Mucosa of rectum (tissue), 2 donors: ENCODE measurements at regions not wholly inside any gene's neighbourhood (a gene's known extent, or its start where the extent isn't known, plus 50 kb on each side); places are given as distances from the start of the nearest gene placed in this dataset.
"Not testable (repeated sequence)": the region's sequence is repeated elsewhere in the genome, so short reads cannot be mapped to it uniquely, and the experiment has no call there.

Experiments
- H3K27ac ChIP-seq, 2 donors: one replicate each; pipeline ENCODE4 v1.7.0; 2013; ENCODE audit warnings: inconsistent platforms in 2 of 2, low read depth in 2 of 2, low read length in 2 of 2
- H3K27me3 ChIP-seq, 2 donors: one replicate each; pipeline ENCODE4 v1.7.0; 2013; ENCODE audit warnings: low read length in 2 of 2; ENCODE audit not compliant: control insufficient read depth in 2 of 2, insufficient read depth in 2 of 2
- H3K36me3 ChIP-seq, 2 donors: one replicate each; pipeline ENCODE4 v1.7.0; 2013; ENCODE audit warnings: low read length in 2 of 2; ENCODE audit not compliant: control insufficient read depth in 2 of 2, insufficient read depth in 2 of 2
- H3K4me1 ChIP-seq, 2 donors: one replicate each; pipeline ENCODE4 v1.7.0; 2013; ENCODE audit warnings: low read length in 2 of 2, mild to moderate bottlenecking in 1 of 2; ENCODE audit not compliant: control insufficient read depth in 2 of 2, insufficient read depth in 2 of 2
- H3K4me3 ChIP-seq, 2 donors: one replicate each; pipeline ENCODE4 v1.7.0; 2013; ENCODE audit warnings: low read length in 2 of 2
- H3K9ac ChIP-seq, 2 donors: one replicate each; pipeline ENCODE4 v1.7.0; 2013; ENCODE audit warnings: low read length in 2 of 2, low read depth in 1 of 2, mild to moderate bottlenecking in 1 of 2
- H3K9me3 ChIP-seq, 2 donors: one replicate each; pipeline ENCODE4 v1.7.0; 2013; ENCODE audit warnings: low read length in 2 of 2; ENCODE audit not compliant: control insufficient read depth in 2 of 2
- donor health status: healthy.
- donor health status: Normal muscosa, but diverticular disease.

DNA sequence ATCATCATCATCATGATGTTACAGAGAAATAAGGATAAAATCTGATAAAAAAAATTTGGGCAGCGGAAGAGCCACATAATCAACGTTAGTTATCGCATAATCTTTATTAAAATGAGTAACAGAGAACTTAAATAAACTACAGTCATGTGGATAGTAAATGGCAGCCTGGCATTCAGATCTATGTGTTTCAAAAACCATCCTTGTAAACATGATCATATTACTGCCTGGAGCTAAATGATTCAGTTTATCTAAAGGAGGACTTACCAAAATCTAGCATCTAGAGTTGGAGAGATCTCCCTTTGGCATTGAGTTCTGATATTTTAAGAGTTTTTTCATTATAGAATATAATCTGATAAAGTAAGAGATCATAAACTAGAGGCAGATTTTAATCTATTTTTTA is 200.1 kb upstream of the MGAT4C start:
- Histone ChIP-seq H3K27me3 (no peaks in the 10 kb centered on the region), H3K27ac (no peak overlapping the region), H3K4me3 (no peak overlapping the region), H3K36me3 (no peaks in the 10 kb centered on the region), H3K9me3 (no peaks in the 10 kb centered on the region), H3K4me1 (no peaks in the 10 kb centered on the region), H3K9ac (no peak overlapping the region)

DNA sequence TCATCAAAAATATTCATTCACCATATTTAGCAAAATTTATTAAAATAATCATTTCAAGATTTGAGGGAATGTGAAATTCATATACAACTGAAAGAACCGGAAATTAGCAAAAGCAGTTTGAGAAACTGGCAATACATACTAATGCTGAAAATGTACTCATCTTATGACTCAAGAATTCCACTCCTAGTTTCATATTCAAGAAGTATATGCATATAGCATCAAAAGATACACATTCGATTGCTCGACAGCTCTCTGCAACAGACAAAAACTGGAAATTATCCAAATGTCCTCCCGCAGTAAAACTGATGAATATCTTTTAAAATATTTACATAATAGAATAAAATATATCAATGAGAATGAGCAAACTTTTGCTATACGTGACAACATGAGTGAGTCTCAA is 189.2 kb upstream of the MGAT4C start:
- Histone ChIP-seq H3K27me3 (no peaks in the 10 kb centered on the region), H3K36me3 (no peaks in the 10 kb centered on the region), H3K27ac (no peak overlapping the region), H3K4me3 (no peak overlapping the region), H3K9me3 (no peaks in the 10 kb centered on the region), H3K4me1 (no peaks in the 10 kb centered on the region), H3K9ac (no peak overlapping the region)

DNA sequence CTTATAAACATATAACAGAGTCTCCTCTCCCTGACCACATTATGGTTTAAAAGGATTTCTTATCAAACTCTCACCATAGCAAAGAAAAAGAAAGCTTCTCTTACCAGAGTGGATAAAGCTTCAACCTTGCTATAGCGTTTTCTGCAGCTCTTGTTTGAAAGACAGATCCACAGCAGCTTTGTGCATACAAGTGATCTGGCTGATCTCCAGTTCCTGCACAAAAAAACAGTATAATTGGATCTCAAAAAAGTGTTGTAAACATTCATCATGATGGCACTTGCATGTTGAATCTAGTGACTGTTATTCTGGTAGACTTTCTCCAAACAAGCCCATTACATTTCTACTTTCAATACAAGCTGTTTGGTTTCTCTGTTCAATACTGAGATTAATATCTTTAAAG is 178.9 kb upstream of the MGAT4C start:
- no peak overlapping the region for H3K4me3 ChIP-seq
- H3K9ac ChIP-seq, result no peak overlapping the region
- H3K36me3 ChIP-seq, result no peaks in the 10 kb centered on the region
- H3K4me1 ChIP-seq, result no peaks in the 10 kb centered on the region
- no peak overlapping the region for H3K27ac ChIP-seq
- no peaks in the 10 kb centered on the region for H3K27me3 ChIP-seq
- no peaks in the 10 kb centered on the region for H3K9me3 ChIP-seq

DNA sequence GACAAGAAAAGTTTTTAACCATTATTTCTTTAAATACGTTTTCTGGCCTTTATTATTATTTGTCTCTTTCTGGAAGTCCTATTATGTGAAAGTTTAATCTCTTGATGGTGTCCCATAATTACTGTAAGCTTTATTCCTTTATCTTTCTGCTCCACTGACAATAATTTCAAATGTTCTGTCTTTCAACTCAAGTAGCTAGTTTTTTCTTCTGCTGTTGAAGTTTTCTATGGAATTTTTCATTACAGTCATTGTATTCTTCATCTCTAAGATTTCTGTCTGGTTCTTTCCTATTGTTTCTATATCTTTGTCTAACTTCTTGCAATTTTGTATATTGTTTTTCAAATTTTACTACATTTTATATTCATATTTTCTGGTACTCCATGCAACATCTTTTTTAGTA is 173.6 kb upstream of the MGAT4C start:
- no peak overlapping the region for H3K27ac ChIP-seq
- H3K4me1 ChIP-seq, result no peaks in the 10 kb centered on the region
- H3K9me3 ChIP-seq, result no peaks in the 10 kb centered on the region
- no peak overlapping the region for H3K9ac ChIP-seq
- no peak overlapping the region for H3K4me3 ChIP-seq
- H3K36me3 ChIP-seq, result no peaks in the 10 kb centered on the region
- H3K27me3 ChIP-seq, result no peaks in the 10 kb centered on the region

DNA sequence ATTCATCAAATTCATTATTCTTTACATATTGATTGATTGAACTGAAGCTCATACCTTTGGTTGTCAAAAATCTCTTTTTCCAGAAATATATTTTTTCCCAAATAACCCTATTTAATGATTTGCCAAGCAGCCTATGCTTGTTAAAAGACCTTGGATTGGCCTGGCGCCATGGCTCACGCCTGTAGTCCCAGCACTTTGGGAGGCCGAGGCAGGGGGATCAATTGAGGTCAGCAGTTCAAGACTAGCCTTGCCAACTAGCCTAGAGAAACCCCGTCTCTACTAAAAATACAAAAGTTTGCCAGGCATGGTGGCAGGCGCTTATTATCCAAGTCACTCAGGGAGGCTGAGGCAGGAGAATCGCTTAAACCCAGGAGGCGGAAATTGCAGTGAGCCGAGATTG is 165.1 kb upstream of the MGAT4C start:
- no peak overlapping the region for H3K9ac ChIP-seq
- H3K36me3 ChIP-seq, result no peaks in the 10 kb centered on the region
- H3K27ac ChIP-seq, result no peak overlapping the region

DNA sequence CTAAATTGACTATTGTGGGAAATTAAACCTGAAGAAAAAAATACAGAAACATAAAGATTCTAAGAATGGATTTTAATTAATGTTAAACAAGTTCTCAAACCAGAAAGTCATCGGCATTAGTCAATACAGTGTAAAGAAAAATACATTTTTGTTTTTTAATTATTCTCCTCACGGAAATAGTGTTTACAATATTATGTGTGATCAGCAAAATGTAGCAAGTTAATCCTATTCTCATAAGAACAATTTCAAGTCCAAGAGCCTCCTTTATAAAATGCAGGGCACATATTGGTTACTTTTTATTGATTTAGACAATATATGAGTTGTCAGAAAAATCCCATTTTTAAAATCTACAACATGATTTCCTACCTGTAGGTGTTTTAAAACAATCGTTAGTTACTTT is 158.0 kb upstream of the MGAT4C start:
- Histone ChIP-seq H3K9me3 (peaks cover 0 to 2% of the 10 kb centered on the region in 2 donors), H3K27ac (no peak overlapping the region), H3K4me1 (no peaks in the 10 kb centered on the region), H3K27me3 (no peaks in the 10 kb centered on the region), H3K4me3 (no peak overlapping the region), H3K9ac (no peak overlapping the region), H3K36me3 (no peaks in the 10 kb centered on the region)

More for the DNA sequence above, 165.1 kb upstream of the MGAT4C start:
- Histone ChIP-seq H3K27me3 (no peaks in the 10 kb centered on the region), H3K4me3 (no peak overlapping the region), H3K4me1 (no peaks in the 10 kb centered on the region), H3K9me3 (no peaks in the 10 kb centered on the region)

DNA sequence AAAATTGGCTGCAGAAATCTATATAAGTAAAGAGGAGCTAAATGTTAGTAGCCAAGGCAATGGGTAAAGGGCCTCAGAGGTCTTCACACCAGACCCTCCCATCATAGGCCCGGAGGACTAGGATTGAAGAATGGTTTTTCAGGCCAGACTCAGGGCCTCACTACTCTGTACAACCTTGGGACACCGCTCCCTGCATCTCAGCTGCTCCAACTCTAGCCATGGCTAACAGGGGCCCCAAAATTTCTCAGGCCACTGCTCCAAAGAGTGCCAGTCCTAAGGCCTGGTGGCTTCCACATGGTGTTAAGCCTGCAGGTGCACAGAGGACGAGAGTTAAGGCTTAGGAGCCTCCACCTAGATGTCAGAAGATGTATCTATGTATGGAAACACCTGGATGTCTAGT is 155.5 kb upstream of the MGAT4C start:
- peaks cover 0 to 2% of the 10 kb centered on the region in 2 donors for H3K9me3 ChIP-seq
- H3K4me1 ChIP-seq, result no peaks in the 10 kb centered on the region
- no peaks in the 10 kb centered on the region for H3K36me3 ChIP-seq
- no peak overlapping the region for H3K4me3 ChIP-seq
- H3K9ac ChIP-seq, result no peak overlapping the region
- no peaks in the 10 kb centered on the region for H3K27me3 ChIP-seq
- no peak overlapping the region for H3K27ac ChIP-seq

DNA sequence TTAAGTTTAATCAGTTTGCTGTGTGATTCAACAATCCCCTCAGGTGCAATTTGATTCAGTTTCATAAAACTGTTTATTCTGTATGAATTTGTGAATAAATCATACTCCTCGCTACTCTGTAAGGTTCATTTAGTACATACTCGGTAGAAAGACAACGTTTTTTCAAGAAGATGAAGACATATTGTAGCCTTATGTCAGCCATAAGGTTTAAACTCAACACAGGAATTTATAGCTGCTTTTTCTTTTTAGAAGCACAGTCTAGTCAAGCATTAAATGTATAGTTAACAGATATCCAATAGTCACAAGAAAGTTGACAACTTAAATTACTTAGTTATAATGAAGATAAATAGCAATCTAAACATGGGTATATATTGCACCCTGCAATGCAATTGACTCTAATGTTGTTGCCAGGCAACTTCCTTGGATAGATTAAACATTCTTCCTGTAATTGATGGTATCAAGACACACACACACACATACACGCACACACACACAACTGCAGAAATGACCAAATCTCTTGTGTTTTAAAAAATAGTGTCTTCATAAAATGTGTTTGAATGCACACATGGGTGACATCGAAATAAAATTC is 151.5 kb upstream of the MGAT4C start:
- Histone ChIP-seq H3K4me1 (no peaks in the 10 kb centered on the region), H3K27ac (no peak overlapping the region), H3K27me3 (no peaks in the 10 kb centered on the region), H3K9me3 (no peaks in the 10 kb centered on the region), H3K36me3 (no peaks in the 10 kb centered on the region), H3K9ac (no peak overlapping the region), H3K4me3 (no peak overlapping the region)

DNA sequence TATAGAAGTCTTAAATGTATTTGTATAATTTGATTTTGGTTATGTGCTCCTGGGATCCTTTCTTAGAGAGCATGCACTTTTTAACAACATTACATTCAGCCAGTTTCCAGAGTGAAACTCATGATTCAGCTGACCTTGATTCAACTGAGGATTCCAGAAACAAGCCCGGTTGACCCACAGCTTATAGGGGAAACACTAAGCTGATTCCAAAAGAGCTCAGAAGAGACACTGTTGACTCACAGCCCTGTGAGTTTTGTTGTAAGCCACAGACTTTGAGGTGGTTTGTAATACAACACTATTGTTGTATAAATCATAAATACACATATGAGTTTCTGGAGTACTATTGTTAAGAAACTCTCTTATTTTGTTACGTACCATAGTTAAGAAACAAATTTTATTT is 133.8 kb upstream of the MGAT4C start:
- no peaks in the 10 kb centered on the region for H3K9me3 ChIP-seq
- no peak overlapping the region for H3K4me3 ChIP-seq
- no peak overlapping the region for H3K9ac ChIP-seq
- H3K36me3 ChIP-seq, result no peaks in the 10 kb centered on the region
- H3K27ac ChIP-seq, result no peak overlapping the region
- H3K27me3 ChIP-seq, result no peaks in the 10 kb centered on the region
- H3K4me1 ChIP-seq, result no peaks in the 10 kb centered on the region

DNA sequence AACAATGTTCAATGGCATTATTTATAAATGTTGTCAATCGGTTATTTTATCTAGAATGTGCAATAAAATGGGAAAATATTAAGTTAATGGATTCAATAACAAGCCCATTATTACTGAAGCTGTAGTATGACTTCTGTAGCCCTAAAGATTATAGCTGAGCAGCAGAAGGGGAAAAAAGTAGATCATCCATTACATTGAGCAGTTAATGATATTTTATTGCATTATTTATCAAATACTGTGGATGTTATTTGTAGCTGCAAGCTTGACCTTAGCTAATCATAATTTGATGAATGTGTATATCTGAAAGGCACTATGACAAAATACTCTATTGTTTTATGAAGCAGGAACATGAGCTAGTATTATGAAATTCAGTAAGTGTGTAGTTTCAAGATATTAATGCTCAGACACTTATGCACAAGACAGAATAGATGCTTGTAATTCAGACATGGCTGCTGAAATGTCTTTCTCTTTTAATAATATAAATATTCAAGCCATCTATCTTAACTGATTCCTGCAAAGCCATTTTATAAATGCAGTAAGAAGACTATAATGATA is 131.5 kb upstream of the MGAT4C start:
- H3K4me3 ChIP-seq, result no peak overlapping the region
- H3K9ac ChIP-seq, result no peak overlapping the region
- no peaks in the 10 kb centered on the region for H3K27me3 ChIP-seq
- no peak overlapping the region for H3K27ac ChIP-seq
- H3K36me3 ChIP-seq, result no peaks in the 10 kb centered on the region
- no peaks in the 10 kb centered on the region for H3K4me1 ChIP-seq
- H3K9me3 ChIP-seq, result no peaks in the 10 kb centered on the region

DNA sequence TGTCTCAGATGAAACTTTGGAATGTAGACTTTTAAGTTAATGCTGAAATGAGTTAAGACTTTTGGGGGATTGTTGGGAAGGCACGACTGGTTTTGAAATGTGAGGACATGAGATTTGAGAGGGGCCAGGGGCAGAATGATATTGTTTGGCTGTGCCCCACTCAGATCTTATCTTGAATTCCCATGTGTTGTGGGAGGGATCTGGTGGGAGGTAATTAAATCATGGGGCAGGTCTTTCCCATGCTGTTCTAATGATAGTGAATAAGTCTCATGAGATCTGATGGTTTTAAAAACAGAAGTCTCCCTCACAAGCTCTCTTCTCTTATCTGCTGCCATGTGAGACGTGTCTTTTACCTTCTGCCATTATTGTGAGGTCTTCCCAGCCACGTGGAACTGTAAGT is 127.6 kb upstream of the MGAT4C start:
- H3K9me3 ChIP-seq, H3K27me3 ChIP-seq, H3K9ac ChIP-seq, H3K27ac ChIP-seq, H3K36me3 ChIP-seq, H3K4me1 ChIP-seq, H3K4me3 ChIP-seq: not testable (repeated sequence)
